ENCODE measurements at regions not wholly inside any gene's neighbourhood (a gene's known extent, or its start where the extent isn't known, plus 50 kb on each side); places are given as distances from the start of the nearest gene placed in this dataset.

DNA sequence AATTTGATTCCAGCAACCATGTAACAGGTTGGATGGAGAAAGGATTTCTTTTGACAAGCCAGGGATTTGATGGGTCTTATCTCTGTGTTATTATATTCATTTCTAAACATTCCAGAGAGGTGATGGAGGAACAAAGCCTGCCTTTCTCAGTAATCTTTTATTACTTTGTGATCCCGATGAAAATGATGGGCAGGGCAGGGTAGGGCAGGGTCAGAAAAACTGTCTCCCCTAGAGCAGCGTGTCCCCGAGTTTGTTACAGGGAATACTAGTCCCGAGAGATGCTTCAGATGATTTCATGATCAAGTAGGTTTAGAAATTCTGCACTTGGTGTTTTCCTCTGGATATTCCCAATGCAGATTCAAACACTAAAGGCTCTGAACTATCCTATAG is 111.8 kb upstream of the RGMA start:
- TF ChIP-seq, protein P1, sequence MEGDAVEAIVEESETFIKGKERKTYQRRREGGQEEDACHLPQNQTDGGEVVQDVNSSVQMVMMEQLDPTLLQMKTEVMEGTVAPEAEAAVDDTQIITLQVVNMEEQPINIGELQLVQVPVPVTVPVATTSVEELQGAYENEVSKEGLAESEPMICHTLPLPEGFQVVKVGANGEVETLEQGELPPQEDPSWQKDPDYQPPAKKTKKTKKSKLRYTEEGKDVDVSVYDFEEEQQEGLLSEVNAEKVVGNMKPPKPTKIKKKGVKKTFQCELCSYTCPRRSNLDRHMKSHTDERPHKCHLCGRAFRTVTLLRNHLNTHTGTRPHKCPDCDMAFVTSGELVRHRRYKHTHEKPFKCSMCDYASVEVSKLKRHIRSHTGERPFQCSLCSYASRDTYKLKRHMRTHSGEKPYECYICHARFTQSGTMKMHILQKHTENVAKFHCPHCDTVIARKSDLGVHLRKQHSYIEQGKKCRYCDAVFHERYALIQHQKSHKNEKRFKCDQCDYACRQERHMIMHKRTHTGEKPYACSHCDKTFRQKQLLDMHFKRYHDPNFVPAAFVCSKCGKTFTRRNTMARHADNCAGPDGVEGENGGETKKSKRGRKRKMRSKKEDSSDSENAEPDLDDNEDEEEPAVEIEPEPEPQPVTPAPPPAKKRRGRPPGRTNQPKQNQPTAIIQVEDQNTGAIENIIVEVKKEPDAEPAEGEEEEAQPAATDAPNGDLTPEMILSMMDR (IDR thresholded peaks at IDR 0.05): no peak
- no peak for TF ChIP-seq POLR2A (IDR thresholded peaks at IDR 0.05)
